ENCODE measurements at regions not wholly inside any gene's neighbourhood (a gene's known extent, or its start where the extent isn't known, plus 50 kb on each side); places are given as distances from the start of the nearest gene placed in this dataset.
"Not testable (repeated sequence)": the region's sequence is repeated elsewhere in the genome, so short reads cannot be mapped to it uniquely, and the experiment has no call there.

DNA sequence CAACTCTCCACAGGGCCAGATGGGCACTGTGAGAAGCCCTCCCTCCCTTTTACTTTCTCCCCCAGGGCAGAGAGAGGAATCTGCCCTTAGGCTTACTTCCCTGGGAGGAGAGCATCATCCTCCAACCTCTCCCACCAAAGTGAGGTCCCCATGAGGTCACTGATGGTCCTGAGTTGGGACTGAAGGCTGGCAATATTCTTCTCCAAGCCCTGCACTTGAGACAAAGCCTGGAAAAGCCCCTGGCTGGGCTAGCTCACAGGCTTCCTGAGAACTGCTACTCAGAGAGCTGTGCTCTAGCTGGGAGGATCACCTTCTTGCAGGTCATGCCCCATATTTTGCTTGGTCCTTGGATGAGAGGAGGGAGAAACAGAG lies 110.0 kb upstream of the MEF2A start:
- DNase-seq (ENCODE audit: low read depth in 2 of 2, low spot score in 1 of 2) = no peak

DNA sequence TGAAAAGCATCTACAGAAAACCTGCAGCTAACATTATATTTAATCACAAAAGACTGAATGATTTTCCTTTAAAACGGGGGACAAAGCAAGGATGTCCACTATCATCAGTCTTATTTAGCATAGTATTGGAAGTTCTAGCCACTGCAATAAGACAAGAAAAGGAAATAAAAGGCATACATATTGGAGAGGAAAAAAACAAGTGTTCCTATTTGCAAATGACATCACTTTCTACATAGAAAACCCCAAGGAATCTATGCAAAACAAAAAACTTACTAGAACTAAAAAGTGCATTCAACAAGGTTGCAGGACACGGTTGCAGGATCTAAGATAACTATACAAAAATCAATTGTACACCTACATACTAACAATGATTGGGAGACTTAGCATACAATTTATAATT lies 101.6 kb upstream of the MEF2A start:
- no peak for DNase-seq (ENCODE audit: low read depth in 2 of 2, low spot score in 1 of 2)

DNA sequence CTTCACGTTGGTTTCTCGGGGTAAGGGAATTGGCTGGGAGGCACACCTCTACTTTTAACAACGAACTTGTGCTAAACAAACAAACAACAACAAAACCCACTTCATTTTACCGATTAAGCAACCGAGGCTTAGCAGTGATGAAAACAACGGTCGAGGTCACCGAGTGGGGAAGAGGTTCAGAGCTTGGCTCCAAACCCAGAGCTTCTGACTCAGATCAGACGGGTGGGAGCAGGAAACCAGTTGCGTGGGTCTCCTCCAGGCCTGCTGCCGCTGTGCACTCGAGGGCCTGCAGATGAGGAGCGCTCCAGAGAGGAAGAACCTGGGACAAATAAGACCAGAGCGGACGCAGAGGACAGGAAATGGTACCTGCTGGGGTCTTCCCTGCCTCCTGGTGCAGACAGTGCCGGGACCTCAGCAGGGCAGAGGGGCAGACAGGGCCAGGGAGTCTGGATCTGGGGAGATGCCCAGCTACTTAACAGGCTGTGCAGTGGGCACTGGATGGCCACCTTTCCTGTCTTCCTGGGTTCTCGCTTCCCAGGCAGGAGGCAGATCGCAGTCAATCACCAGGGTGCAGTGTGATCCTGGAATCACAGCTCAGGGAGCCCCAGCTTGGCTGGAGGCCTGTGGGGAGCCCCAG lies 99.0 kb upstream of the MEF2A start:
- no peak for DNase-seq (ENCODE audit: low read depth in 2 of 2, low spot score in 1 of 2)

DNA sequence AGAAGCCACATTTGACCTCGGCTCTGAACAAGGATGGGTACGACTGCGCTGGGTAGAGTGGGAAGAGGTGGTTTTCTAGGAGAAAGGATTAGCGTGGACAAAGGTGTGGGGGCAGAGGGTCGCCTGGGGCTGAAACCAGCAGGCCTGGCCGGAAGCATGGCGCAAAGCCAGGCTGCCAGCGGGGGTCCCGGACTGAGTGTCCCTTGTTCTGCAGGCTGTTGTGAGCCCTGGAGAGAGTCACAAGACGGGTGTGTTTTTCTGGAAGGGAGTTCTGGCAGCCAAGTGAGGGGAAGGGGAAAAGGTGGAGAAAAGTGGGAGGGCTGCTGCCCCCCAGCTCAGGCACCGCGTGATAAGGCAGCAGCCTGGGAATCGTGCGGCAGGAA lies 98.5 kb upstream of the MEF2A start:
- no peak for DNase-seq (ENCODE audit: low read depth in 2 of 2, low spot score in 1 of 2)

DNA sequence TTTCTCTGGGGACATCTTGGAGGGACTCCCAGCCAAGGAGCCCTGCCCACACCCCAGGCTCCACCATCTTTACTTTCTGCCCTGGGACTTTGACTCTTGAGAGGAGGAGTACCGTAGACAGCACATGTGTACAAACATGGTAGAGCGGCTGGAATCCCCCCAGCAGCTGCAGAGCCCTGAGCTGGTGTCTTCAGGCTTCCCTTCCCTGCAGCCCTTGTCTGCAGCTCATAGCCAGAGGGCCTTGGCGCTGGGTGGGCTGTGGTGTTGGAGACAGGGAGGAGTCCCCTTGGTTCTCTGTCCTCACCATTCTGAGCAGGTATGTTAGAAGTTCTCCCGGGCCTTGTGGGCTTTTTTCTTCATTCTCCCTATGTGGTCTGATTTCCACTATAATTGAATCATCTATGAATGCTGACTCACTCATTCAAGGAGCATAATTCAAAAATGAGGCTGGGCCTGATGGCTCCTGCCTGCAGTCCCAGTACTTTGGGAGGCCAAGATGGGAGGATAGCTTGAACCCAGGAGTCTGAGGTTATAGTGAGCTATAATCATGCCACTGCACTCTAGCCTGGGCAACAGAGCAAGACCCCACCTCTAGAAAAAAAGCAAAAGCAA lies 97.8 kb upstream of the MEF2A start:
- no peak for DNase-seq (ENCODE audit: low read depth in 2 of 2, low spot score in 1 of 2)

DNA sequence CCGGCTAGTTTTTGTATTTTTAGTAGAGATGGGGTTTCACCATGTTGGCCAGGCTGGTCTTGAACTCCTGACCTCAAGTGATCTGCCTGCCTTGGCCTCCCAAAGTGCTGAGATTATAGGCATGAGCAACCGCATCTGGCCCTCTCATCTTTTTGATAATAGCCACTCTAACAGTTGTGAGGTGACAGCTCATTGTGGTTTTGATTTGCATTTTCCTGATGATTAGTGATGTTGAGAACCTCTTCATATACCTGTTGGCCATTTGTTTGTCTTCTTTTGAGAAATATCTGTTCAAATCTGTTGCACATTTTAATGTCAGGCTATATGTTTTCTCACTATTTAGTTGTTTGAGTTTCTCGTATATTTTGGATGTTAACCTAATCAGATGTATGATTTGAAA lies 95.6 kb upstream of the MEF2A start:
- not testable (repeated sequence) for DNase-seq (ENCODE audit: low read depth in 2 of 2, low spot score in 1 of 2)

DNA sequence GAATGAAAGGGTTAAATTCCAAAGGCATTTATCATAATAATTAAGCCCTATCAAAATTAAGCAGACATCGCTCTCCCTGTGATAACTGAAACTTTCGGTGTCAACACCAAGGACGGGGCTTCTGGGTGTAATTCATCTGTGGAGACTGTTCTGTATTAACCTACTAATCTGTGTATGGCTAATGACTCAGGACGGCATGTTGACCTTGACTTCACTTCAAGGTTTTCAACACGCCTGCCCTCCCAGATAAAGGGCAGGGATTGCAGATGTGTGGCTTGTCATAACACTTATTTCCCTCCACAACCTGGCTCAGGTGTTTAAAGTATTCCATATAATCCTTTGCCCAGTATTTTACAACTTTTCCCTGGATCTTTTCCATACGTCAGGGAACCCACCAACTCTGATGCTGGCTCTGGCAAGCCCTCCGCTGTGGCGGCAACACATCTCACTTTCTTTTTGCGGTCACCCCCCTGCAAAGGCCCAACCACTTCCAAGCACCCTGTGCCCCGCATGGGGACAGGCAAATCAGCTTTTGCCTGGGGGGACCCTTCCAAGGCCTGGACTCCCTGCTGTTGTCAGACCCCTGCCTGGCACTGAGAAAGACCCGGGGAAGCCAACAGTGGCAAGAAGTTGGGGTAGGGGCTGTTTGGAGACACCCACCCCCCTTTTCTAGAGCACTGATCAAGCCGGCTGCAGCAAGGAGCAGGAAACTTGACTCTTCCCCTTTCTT lies 93.2 kb upstream of the MEF2A start:
- no peak for DNase-seq (ENCODE audit: low read depth in 2 of 2, low spot score in 1 of 2)

DNA sequence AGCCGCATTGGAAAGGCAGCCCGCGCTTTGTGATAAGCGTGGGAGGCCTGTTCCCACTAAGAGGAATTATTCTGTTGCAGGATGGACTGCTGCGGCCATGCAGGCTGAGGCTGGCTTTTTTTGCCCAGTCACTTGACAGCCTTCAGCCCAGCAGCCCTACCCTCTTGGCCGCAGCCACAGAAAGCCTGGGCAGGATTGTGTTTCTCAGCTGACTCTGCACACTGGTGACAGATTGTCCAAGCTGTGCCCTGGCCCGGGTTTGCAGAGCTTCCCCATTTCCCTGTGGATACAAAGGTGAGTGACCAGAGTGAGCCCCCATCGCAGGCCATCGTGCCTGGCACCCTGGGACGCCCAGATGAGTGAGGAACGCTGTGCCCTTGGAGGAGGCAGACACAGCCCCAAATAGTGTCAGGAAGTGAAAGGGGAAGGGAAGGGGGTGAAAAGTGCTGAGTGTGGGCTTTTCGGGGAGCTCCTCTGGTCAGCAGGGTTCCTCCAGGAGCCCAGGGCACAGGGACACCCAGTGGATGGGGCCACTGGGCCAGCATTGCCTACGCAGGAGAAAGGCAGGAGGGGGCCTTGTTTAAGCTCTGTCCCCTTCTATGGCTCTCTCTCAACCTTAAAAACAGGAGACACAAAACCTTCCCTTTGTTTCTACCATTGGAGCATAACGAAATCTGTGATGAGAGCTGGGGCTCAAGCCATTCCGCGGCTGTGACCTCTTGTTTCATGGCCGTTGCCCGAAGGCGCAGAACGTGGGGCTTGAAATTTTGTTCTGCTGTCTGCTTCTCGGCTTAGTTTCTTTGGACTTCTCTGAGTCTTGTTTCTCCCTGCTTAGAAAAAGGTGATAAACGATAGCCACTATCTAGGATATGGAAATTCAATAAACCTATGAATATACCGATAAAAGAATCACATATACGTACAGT lies 91.5 kb upstream of the MEF2A start:
- no peak for DNase-seq (ENCODE audit: low read depth in 2 of 2, low spot score in 1 of 2)

DNA sequence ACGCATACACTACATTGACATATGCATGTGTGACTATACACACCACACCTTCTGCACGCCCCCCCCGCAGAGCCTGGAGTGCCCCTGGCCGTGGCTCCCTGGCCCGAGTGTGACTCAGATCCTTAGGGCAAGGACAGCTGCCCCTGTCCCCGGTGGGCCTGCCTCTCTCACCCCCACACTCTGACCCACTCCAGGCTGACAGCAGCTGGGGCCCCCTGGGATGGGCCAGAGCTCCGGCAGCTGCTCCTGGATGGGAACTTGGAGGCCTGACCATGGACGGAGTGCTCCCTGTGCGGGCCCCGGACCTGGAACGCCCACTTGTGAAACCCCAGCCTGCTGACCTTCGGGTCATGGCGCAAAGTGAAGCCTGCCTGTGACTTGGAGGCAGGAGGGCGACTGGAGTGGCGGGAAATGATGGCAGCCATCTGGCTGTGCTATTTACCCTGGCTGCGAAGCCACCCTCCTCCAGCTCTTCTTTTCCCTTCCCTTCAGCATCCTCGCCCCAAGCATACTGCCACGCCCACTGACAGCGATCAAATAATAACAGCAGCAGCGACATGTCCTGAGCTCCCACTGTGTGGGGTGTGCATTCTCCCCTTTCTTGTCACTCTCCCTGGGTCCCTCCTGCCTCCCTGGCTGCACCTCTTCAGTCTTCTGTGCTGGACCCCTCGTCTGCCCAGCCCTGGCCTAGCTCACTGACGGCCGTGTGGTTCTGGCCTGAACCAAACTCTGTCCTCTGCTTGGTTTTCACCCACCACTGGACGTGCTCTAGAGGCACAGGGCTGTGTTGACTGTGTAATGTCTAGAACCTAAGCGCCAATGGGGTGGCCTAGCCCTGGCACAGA lies 90.7 kb upstream of the MEF2A start:
- DNase-seq (ENCODE audit: low read depth in 2 of 2, low spot score in 1 of 2) = no peak

DNA sequence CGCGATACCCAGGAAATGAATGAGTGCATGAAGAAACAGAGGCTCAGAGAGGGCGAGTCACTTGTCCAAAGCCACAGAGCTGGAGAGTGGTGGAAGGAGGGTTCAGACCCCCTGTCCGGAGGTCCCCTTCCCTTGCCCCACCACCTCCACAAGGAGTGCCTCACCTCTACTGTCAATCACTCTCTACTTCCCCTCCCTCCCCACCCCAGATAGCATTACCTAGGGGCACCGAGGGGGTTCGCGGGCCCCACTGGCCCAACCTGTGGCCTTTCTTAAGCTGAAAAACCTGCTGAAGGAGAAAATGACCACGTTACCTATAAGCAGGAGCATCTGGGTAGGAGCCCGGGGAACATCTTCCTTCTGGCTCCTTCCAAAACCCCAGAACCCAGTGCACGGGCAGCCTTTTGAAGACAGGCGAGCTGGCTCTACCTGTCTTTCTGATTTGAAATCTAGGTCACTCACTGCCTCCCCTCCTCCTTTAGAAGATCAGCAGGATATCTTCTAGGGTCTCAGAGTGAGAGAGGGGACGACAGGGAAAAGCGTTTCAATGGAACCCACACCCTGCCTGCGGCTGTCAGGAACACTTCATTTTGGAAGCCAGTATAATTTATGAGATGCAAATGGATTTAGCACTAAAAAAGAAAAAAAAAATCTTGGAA lies 89.9 kb upstream of the MEF2A start:
- no peak for DNase-seq (ENCODE audit: low read depth in 2 of 2, low spot score in 1 of 2)

DNA sequence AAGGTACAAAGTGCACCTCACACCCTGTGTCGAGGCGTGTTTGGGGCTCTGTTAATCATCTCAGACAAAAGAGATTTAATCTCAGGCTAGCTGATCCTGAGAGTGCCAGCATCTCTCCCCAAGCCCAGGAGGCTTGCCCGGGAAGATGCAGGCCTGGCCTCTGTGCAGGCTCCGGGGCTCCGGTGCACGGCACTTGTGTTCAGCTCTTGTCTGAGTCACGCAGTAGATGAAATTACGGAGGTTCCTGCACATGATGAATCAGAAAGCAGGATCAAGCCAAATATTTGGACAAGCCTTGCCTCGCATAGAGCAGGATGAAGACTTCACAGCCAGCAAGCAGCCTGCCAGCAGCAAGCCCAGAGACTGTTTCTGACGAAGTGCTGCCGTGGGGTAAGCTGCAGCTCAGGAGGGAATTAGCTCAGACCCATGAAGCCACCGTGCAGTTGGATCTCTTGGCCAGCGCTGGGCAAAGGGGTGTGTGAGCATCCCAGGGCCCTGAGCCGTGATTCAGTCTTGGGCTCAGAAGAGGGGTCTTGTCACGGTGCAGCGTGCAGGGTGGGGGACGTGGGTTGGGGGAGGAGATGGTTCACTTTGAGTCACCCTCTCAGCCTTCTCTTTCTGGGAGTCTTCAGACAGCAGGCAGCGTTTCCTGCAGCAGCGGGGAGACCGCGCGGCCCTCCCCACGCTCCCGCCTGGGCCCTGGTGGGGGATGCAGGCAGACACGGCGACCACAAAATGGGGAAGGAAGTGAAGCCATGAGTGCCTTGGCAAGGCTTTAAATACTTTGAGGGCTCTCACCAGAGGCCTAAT lies 89.2 kb upstream of the MEF2A start:
- DNase-seq (ENCODE audit: low read depth in 2 of 2, low spot score in 1 of 2) = no peak

DNA sequence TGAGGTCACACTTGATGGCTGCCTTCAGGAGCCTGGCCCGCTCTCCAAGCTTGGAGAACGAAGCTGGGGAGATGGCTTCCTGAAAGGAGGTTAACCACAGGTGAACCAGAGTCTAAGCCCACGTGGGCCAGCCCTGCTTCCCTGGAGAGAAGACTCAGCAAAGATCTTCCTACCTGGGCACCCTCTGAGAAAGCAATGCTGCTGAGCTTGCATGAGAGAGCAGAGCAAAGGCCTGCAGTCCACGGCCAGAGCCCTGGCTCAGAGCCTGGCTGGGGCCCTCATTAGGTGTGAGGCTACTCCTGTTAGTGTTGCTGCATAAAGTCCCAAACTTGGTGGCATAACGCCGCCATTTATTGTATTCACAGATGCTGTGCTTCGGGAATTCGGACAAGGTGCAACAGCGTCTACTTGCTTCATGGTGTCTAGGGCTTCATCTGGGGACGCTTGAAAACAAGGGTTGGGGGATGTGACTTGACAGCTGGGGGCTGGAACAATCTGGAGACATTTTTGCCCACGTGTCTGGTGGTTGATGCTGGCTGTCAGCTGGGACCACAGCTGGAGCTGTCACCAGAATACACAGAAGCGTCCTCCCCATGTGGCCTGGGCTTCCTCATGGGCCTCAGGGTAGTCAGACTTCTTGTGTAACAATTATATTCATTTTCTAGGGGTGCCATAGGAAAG lies 87.9 kb upstream of the MEF2A start:
- DNase-seq (ENCODE audit: low read depth in 2 of 2, low spot score in 1 of 2) = no peak

DNA sequence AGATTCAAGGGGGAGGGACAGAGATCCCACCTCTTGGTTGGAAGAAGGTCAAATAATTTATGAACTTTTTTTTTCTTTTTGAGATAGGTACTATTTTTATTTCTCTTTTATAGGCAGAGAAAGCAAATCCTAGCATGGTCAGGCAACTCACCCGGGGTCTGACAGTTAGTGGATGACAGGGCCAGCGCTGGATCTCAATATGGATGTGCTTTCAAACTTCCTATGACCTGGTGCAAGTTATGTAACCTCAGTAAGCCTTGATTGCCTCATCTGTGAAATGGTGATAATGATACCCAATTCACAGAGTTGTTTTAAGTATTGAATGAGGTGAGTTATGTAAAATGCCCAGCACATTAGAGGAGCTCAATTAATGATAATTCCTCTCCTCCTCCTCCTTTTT lies 86.8 kb upstream of the MEF2A start:
- DNase-seq (ENCODE audit: low read depth in 2 of 2, low spot score in 1 of 2) = no peak

DNA sequence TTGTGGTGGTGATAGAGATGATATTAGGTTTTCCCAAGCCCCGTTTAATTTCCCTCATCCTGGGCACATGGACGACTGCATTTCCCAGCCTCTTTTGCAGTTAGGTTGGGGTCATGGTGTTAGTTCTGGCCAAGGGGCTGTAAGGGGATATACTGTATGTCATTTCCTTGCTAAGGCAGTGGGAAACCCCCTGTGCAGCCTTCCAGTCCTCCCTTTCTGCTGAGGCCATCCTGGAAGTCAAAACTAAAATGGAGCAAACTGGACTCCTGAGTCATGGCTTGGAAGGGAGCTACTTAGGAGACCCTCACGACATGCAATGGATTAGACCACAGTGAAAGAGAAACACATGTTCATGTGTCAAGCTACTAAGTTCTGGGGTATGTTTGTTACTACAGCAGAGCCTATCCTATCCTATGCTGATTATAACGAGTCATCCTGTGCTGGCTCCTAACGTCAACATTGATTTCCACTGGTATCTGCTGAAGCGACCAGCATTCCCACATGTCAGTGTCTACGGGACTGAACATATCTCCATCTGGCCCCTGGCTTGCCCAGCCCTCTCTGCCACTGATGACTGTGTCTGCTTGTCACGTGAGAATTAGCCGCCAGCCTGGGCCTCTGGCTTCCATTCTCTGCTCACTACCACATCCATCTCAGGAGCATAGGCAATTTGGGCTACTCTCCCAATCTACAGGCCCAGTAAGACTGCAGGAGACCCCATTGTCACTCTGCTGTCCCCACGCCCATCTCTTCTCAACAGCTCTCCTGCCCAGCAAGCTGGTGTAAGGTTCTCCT lies 85.6 kb upstream of the MEF2A start:
- no peak for DNase-seq (ENCODE audit: low read depth in 2 of 2, low spot score in 1 of 2)

DNA sequence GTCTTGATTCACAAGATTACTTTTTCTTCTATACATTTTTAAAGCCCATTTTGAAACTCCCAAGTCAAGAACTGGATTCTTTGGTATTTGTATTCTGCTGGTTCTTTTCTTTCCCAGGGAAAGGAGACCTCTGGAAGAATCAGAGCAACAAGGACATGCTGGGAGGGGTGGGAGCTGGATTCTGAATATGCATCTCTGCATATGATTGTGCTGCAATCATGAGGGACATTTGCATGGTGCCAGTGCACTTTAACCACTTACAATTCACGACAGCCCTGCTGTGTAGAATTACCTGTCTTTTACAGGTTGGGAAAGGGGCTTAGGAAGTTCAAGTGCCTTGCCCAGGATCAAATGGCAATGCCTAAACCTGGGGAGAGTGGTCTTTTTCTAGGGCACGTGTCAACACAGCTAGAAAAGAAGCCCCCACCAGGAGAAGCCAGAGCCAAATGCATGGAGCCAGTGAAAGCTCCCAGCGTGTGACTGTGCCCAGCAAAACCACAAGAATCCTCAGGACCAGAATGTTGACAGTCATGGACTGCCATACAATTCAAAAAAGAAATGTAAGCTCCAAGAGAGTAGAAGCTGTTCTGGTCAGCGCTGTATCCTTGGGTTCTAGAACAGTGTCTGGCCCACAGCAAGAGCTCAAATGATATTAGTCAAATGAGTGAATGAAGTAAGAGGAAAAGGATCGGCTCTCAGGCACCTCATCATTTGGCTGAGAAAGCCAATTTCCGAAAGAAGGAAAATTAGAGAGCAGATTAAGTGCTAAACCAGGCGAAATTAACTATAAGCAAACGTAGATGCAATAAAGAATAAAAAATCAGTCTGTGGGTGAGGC lies 84.5 kb upstream of the MEF2A start:
- no peak for DNase-seq (ENCODE audit: low read depth in 2 of 2, low spot score in 1 of 2)

DNA sequence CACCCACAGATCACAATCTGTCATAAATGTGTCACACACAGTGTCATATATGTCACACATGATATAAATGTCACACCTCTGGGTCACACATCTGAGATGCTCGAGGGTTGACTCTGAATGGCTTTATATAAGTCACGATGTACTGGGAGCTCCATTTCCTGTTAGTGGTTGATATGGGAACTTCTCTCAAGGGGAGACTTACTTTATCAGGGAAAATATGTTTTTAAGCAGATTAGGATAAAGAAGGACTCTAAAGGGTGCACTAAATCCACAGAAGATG lies 83.9 kb upstream of the MEF2A start:
- DNase-seq (ENCODE audit: low read depth in 2 of 2, low spot score in 1 of 2) = no peak

DNA sequence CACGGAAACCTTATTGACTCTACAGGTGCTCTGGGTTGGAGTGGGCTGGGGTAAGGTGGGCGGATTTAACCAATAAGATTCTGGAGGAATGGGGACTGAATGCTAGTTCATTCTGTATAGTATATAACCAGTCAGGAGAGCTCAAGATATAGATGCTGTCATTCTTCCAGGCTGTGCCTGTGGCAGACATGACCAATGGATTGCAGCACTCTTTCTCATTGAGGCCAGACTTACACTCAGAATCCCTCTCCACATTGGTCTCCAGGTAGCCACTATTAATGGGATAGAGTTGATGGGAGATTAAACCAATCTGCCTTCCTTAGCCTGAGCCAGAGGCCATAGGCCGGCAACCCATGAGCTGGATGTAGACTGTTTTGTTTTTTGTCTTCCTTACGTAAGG lies 82.8 kb upstream of the MEF2A start:
- DNase-seq (ENCODE audit: low read depth in 2 of 2, low spot score in 1 of 2) = no peak

Data from stimulated activated CD8-positive, alpha-beta memory T cell treated with anti-CD3 and anti-CD28 coated beads, Interleukin-4, amount 100 ng/mL, for 4 hours (primary cell).